Esophagus squamous epithelium (tissue), 5 donors: ENCODE measurements at regions not wholly inside any gene's neighbourhood (a gene's known extent, or its start where the extent isn't known, plus 50 kb on each side); places are given as distances from the start of the nearest gene placed in this dataset.
"Not testable (repeated sequence)": the region's sequence is repeated elsewhere in the genome, so short reads cannot be mapped to it uniquely, and the experiment has no call there.

Source experiments
- DNase-seq: peaks from one replicate; lab custom pipeline; 2025; lab: John Stamatoyannopoulos, UW
- H3K27ac ChIP-seq, 4 donors: fragments of 200-600 bp; sonication (generic); one replicate each; pipeline ENCODE4 v1.5.1; 2016 to 2019; ENCODE audit warnings: mild to moderate bottlenecking in 1 of 4
- H3K27me3 ChIP-seq, 4 donors: fragments of 200-600 bp; sonication (generic); 1 replicate in 3 of 4; 2 replicates in 1 of 4; pipeline versions ENCODE4 v1.5.1 to v1.6.0; 2017 to 2021; ENCODE audit warnings: antibody characterized with exemption in 1 of 4
- H3K36me3 ChIP-seq, 3 donors: fragments of 200-600 bp; sonication (generic); one replicate each; pipeline ENCODE4 v1.5.1; 2016 to 2019
- H3K4me1 ChIP-seq, 3 donors: fragments of 200-600 bp; sonication (generic); one replicate each; pipeline ENCODE4 v1.5.1; 2017 to 2019
- H3K4me3 ChIP-seq, 4 donors: fragments of 200-600 bp; sonication (generic); 1 replicate in 3 of 4; 2 replicates in 1 of 4; pipeline ENCODE4 v1.5.1; 2016 to 2019; ENCODE audit warnings: mild to moderate bottlenecking in 2 of 4, moderate library complexity in 1 of 4
- H3K9me3 ChIP-seq, 3 donors: fragments of 200-600 bp; sonication (generic); one replicate each; pipeline ENCODE4 v1.5.1; 2016 to 2019
- CTCF ChIP-seq, 6 experiments: fragments of 450-650 bp in 4 of 6; fragments of 200-600 bp in 2 of 6; sonication (generic) in 2 of 6; IDR thresholded peaks; one replicate each; pipeline ENCODE4 v1.5.1; 2016 to 2019; ENCODE audit warnings: antibody characterized with exemption in 6 of 6, mild to moderate bottlenecking in 4 of 6, moderate library complexity in 4 of 6
- POLR2A ChIP-seq, 4 donors: fragments of 450-650 bp; IDR thresholded peaks; one replicate each; pipeline ENCODE4 v1.6.1; 2017; ENCODE audit warnings: antibody characterized with exemption in 4 of 4, mild to moderate bottlenecking in 4 of 4, moderate library complexity in 3 of 4
- WGBS, 2 donors: methylation state at CpG; one replicate each; pipeline ENCODE4 v1.1.5; 2018; 5-methylcytosine and 5-hydroxymethylcytosine counted together
- intact Hi-C: fragments of 100-400 bp; cut with DNase I; formaldehyde crosslinking; loops from one replicate; pipeline ENCODE4 v1.15.0; 2022
- donor health status: DM: yes; HTN: yes; CAD: no.

- H3K4me3 ChIP-seq: no peak overlapping the region
- no peak for DNase-seq
- TF ChIP-seq POLR2A (IDR thresholded peaks at IDR 0.05): no peak
- no peak for TF ChIP-seq CTCF (IDR thresholded peaks at IDR 0.05)
- intact Hi-C loops: no loop called here
- H3K27me3 ChIP-seq: no peaks in the 10 kb centered on the region
- H3K27ac ChIP-seq: no peak overlapping the region
- no peaks in the 10 kb centered on the region for H3K36me3 ChIP-seq
- no peaks in the 10 kb centered on the region for H3K4me1 ChIP-seq
- H3K9me3 ChIP-seq: peaks cover 0 to 13% (median 7%) of the 10 kb centered on the region in 3 donors
- 56 to 69% methylated on average over 4 of the region's 4 CpGs for WGBS, 2 donors
Observed at GRCh38 chr7:9391221-9391620, 957.8 kb downstream of the NXPH1 start.

GRCh38 chr7:9391984-9392383, 958.6 kb downstream of the NXPH1 start:
- no peak for DNase-seq
- no peak overlapping the region for H3K27ac ChIP-seq

GRCh38 chr7:9404386-9404785, 971.0 kb downstream of the NXPH1 start:
- WGBS, 2 donors: 94 to 97% methylated on average over 24 to 26 of the region's 28 CpGs
- H3K36me3 ChIP-seq, H3K4me3 ChIP-seq, H3K27me3 ChIP-seq, H3K4me1 ChIP-seq, H3K9me3 ChIP-seq, DNase-seq, H3K27ac ChIP-seq, intact Hi-C loops: not testable (repeated sequence)

More at GRCh38 chr7:9391984-9392383, 958.6 kb downstream of the NXPH1 start:
- Histone ChIP-seq H3K27me3 (no peaks in the 10 kb centered on the region), H3K4me1 (no peaks in the 10 kb centered on the region), H3K36me3 (no peaks in the 10 kb centered on the region), H3K4me3 (no peak overlapping the region), H3K9me3 (peaks cover 0 to 13% (median 2%) of the 10 kb centered on the region in 3 donors)
- 78 to 87% methylated on average over 4 of the region's 4 CpGs for WGBS, 2 donors
- intact Hi-C loops: no loop called here
- TF ChIP-seq CTCF (IDR thresholded peaks at IDR 0.05) (no peak), POLR2A (IDR thresholded peaks at IDR 0.05) (no peak)

GRCh38 chr7:9407816-9408215, 974.4 kb downstream of the NXPH1 start:
- TF ChIP-seq CTCF (IDR thresholded peaks at IDR 0.05) (no peak), POLR2A (IDR thresholded peaks at IDR 0.05) (no peak)
- DNase-seq: no peak
- WGBS, 2 donors: 53 to 54% methylated on average over 4 of the region's 4 CpGs
- no peaks in the 10 kb centered on the region for H3K36me3 ChIP-seq
- no peaks in the 10 kb centered on the region for H3K9me3 ChIP-seq
- H3K4me1 ChIP-seq: no peaks in the 10 kb centered on the region
- no peaks in the 10 kb centered on the region for H3K27me3 ChIP-seq
- no peak overlapping the region for H3K27ac ChIP-seq
- H3K4me3 ChIP-seq: no peak overlapping the region
- intact Hi-C loops: no loop called here

GRCh38 chr7:9453521-9453920, 1020.1 kb downstream of the NXPH1 start:
- H3K27me3 ChIP-seq: no peaks in the 10 kb centered on the region
- TF ChIP-seq CTCF (IDR thresholded peaks at IDR 0.05) (no peak), POLR2A (IDR thresholded peaks at IDR 0.05) (no peak)
- no peak for DNase-seq
- intact Hi-C loops: no loop called here
- H3K27ac ChIP-seq: no peak overlapping the region
- H3K36me3 ChIP-seq: no peaks in the 10 kb centered on the region
- no peak overlapping the region for H3K4me3 ChIP-seq
- no peaks in the 10 kb centered on the region for H3K4me1 ChIP-seq
- 69 to 81% methylated on average over 4 of the region's 4 CpGs for WGBS, 2 donors
- no peaks in the 10 kb centered on the region for H3K9me3 ChIP-seq

GRCh38 chr7:9488555-9488954, 1055.1 kb downstream of the NXPH1 start:
- Histone ChIP-seq H3K27me3 (no peaks in the 10 kb centered on the region), H3K9me3 (no peaks in the 10 kb centered on the region), H3K27ac (no peak overlapping the region), H3K36me3 (no peaks in the 10 kb centered on the region), H3K4me1 (no peaks in the 10 kb centered on the region), H3K4me3 (no peak overlapping the region)
- no peak for TF ChIP-seq CTCF (IDR thresholded peaks at IDR 0.05)
- DNase-seq: no peak
- intact Hi-C loops: no loop called here
